IMR-90 (cell line): ENCODE measurements at regions not wholly inside any gene's neighbourhood (a gene's known extent, or its start where the extent isn't known, plus 50 kb on each side); places are given as distances from the start of the nearest gene placed in this dataset.

Experiments
- ATAC-seq: fragments of 200-7000 bp; cut with Tn5 transposase; 2 replicates; pipeline ENCODE4 v1.9.1; 2020; ENCODE audit warnings: low read depth, mild to moderate bottlenecking, moderate library complexity
- BruUV-seq: library from RNA; stranded (reverse); fragments of 400-500 nt; replicated peaks from 2 replicates; lab custom pipeline; 2021; lab: Mats Ljungman, UMichigan
- CTCF ChIA-PET: fragments of 300-600 bp; formaldehyde crosslinking; extraction: SDS; loops from one replicate; lab custom pipeline; 2021; ENCODE audit warnings: antibody characterized with exemption; lab: Yijun Ruan, JAX
- POLR2A ChIA-PET: fragments of 300-600 bp; sonication (Branson Sonifier 250); formaldehyde crosslinking; loops from one replicate; lab custom pipeline; 2022; ENCODE audit warnings: antibody characterized with exemption; ENCODE audit not compliant: unreplicated experiment; lab: Charles Lee
- DNase-seq: peaks from one replicate; pipeline ENCODE4 v3.0.0; 2013
- H2AFZ ChIP-seq: replicated peaks from 2 replicates; pipeline ENCODE3; 2013; ENCODE audit warnings: low read length, mild to moderate bottlenecking; ENCODE audit not compliant: poor library complexity
- H2AK5ac ChIP-seq: 2 replicates; pipeline ENCODE4 v1.6.1; 2013; ENCODE audit warnings: low read depth, low read length, inconsistent platforms
- H2AK9ac ChIP-seq: replicated peaks from 2 replicates; pipeline ENCODE3; 2013; ENCODE audit warnings: mild to moderate bottlenecking, low read depth, low read length, moderate library complexity; ENCODE audit not compliant: poor library complexity
- H2BK120ac ChIP-seq: 2 replicates; pipeline ENCODE4 v1.6.1; 2013; ENCODE audit warnings: low read depth, low read length, inconsistent platforms
- H2BK15ac ChIP-seq: 3 replicates; pipeline ENCODE4 v1.6.1; 2013; ENCODE audit warnings: low read depth, low read length, inconsistent platforms
- H2BK20ac ChIP-seq: 2 replicates; pipeline ENCODE4 v1.6.1; 2013; ENCODE audit warnings: low read depth, mild to moderate bottlenecking, inconsistent platforms, low read length, moderate library complexity
- H2BK5ac ChIP-seq: 2 replicates; pipeline ENCODE4 v1.6.1; 2013; ENCODE audit warnings: mild to moderate bottlenecking, low read depth, low read length, inconsistent platforms; ENCODE audit not compliant: poor library complexity, severe bottlenecking
- H3K14ac ChIP-seq: replicated peaks from 2 replicates; pipeline ENCODE4 v1.6.1; 2013; ENCODE audit warnings: low read depth, low read length, inconsistent platforms
- H3K18ac ChIP-seq: 2 replicates; pipeline ENCODE4 v1.6.1; 2013; ENCODE audit warnings: low read depth, low read length, control low read depth
- H3K23ac ChIP-seq: 2 replicates; pipeline ENCODE4 v1.6.1; 2013; ENCODE audit warnings: low read depth, low read length, inconsistent platforms
- H3K27ac ChIP-seq: 2 replicates; pipeline ENCODE4 v1.5.1; 2013; ENCODE audit warnings: mild to moderate bottlenecking, control low read depth, low read length; ENCODE audit not compliant: insufficient read depth
- H3K27me3 ChIP-seq: 2 replicates; pipeline ENCODE4 v1.6.1; 2013; ENCODE audit warnings: low read length; ENCODE audit not compliant: control insufficient read depth, insufficient read depth
- H3K36me3 ChIP-seq: 2 replicates; pipeline ENCODE4 v1.6.1; 2013; ENCODE audit warnings: low read length, mixed read lengths; ENCODE audit not compliant: control insufficient read depth, insufficient read depth
- H3K4ac ChIP-seq: 2 replicates; pipeline ENCODE4 v1.6.1; 2013; ENCODE audit warnings: low read depth, low read length, inconsistent platforms
- H3K4me1 ChIP-seq: 2 replicates; pipeline ENCODE4 v1.6.1; 2013; ENCODE audit warnings: low read length, mixed read lengths; ENCODE audit not compliant: control insufficient read depth, insufficient read depth
- H3K4me2 ChIP-seq: 2 replicates; pipeline ENCODE4 v1.6.1; 2013; ENCODE audit warnings: low read depth, mild to moderate bottlenecking, control low read depth, low read length, moderate library complexity
- H3K4me3 ChIP-seq: 2 replicates; pipeline ENCODE4 v1.5.1; 2013; ENCODE audit warnings: low read depth, mild to moderate bottlenecking, control low read depth, low read length, moderate library complexity; ENCODE audit not compliant: insufficient read depth
- H3K56ac ChIP-seq: 2 replicates; pipeline ENCODE4 v1.6.1; 2013; ENCODE audit warnings: low read length, inconsistent platforms; ENCODE audit not compliant: insufficient read depth; ENCODE audit errors: extremely low read depth
- H3K79me1 ChIP-seq, 2 experiments: 2 replicates each; pipeline ENCODE4 v1.6.1; 2013; ENCODE audit warnings: low read length in 2 of 2, inconsistent platforms in 1 of 2, low read depth in 1 of 2
- H3K9ac ChIP-seq: 2 replicates; pipeline ENCODE4 v1.6.1; 2013; ENCODE audit warnings: low read depth, low read length, control low read depth
- H3K9me1 ChIP-seq: 2 replicates; pipeline ENCODE4 v1.6.1; 2013; ENCODE audit warnings: low read length, inconsistent platforms; ENCODE audit not compliant: insufficient read depth
- H3K9me3 ChIP-seq: 2 replicates; pipeline ENCODE4 v1.6.1; 2013; ENCODE audit warnings: low read length; ENCODE audit not compliant: control insufficient read depth, insufficient read depth
- H4K20me1 ChIP-seq: 2 replicates; pipeline ENCODE4 v1.6.1; 2013; ENCODE audit warnings: low read length, inconsistent platforms; ENCODE audit not compliant: insufficient read depth
- H4K5ac ChIP-seq: 2 replicates; pipeline ENCODE4 v1.6.1; 2013; ENCODE audit warnings: mild to moderate bottlenecking, low read depth, low read length, control low read depth
- H4K8ac ChIP-seq, 2 experiments: 2 replicates each; pipeline ENCODE4 v1.6.1; 2013; ENCODE audit warnings: low read depth in 2 of 2, low read length in 2 of 2, control low read depth in 1 of 2, inconsistent platforms in 1 of 2
- H4K91ac ChIP-seq: 2 replicates; pipeline ENCODE4 v1.6.1; 2013; ENCODE audit warnings: low read depth, low read length, inconsistent platforms; ENCODE audit not compliant: insufficient read depth
- CEBPB ChIP-seq: IDR thresholded peaks from 2 replicates; pipeline ENCODE4 v1.6.1; 2012; ENCODE audit warnings: low read depth, low read length, improper control_type of control experiment
- CHD1 ChIP-seq: IDR thresholded peaks from 2 replicates; pipeline ENCODE4 v1.6.1; 2012; ENCODE audit warnings: low read depth, low read length, improper control_type of control experiment
- ELK1 ChIP-seq: fragments of 150-350 bp; IDR thresholded peaks from 2 replicates; pipeline ENCODE4 v1.6.1; 2016; ENCODE audit warnings: low read depth, mild to moderate bottlenecking, low read length, moderate library complexity, borderline replicate concordance
- MAFK ChIP-seq: IDR thresholded peaks from 2 replicates; pipeline ENCODE4 v1.6.1; 2012; ENCODE audit warnings: low read depth, low read length, improper control_type of control experiment
- MAZ ChIP-seq: IDR thresholded peaks from 2 replicates; pipeline ENCODE4 v1.6.1; 2012; ENCODE audit warnings: low read depth, mild to moderate bottlenecking, low read length, improper control_type of control experiment, moderate library complexity, borderline replicate concordance
- NFE2L2 ChIP-seq: fragments of 150-350 bp; IDR thresholded peaks from 2 replicates; pipeline ENCODE4 v1.6.1; 2016; ENCODE audit warnings: low read depth, mild to moderate bottlenecking, low read length
- SMC3 ChIP-seq: fragments of 150-350 bp; IDR thresholded peaks from 2 replicates; pipeline ENCODE4 v1.6.1; 2016; ENCODE audit warnings: low read depth, mild to moderate bottlenecking, antibody characterized with exemption, low read length, moderate library complexity
- WGBS, 2 experiments: methylation state at CpG; one replicate each; pipeline versions ENCODE4 v1.1.5 to v1.1.7; 2013; ENCODE audit warnings: missing lambda C conversion rate in 2 of 2; ENCODE audit not compliant: insufficient read length in 1 of 2; ENCODE audit errors: extremely low coverage in 2 of 2; 5-methylcytosine and 5-hydroxymethylcytosine counted together
- dilution Hi-C: fragments of 300-500 bp; cut with HindIII; formaldehyde crosslinking; loops from one replicate; pipeline ENCODE4 v1.14.3; 2018; ENCODE audit warnings: low sequenced_read_pairs; ENCODE audit not compliant: unreplicated experiment
- in situ Hi-C: fragments of 300-500 bp; cut with MboI; formaldehyde crosslinking; loops from 3 replicates; pipeline ENCODE4 v1.14.3; 2019; ENCODE audit warnings: low sequenced_read_pairs, inconsistent platforms, mixed read lengths
- intact Hi-C: fragments of 100-400 bp; cut with micrococcal nuclease; formaldehyde crosslinking; loops from 2 replicates; pipeline ENCODE4 v1.10.0; 2022

DNA sequence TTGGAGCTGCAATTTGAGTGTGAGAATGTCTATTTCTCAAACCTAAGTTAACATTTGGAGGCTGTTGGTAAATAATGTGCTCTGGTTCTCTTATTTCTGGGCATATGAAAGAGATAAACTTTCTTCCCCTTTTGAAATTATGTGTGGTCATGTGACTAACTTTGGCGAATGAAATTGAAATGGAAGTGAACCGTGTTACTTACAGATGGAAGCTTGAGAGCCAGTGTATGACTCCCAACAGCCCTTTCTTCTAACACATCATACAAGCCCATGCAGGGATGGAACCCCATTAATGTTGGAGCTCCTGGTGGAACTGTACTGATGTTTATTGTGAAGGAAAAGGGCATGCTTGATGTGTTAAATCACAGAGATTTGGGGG, 725.8 kb downstream of the TSN start:
- no peak for TF ChIP-seq NFE2L2
- no peak for TF ChIP-seq MAZ
- no peak for TF ChIP-seq MAFK
- no peak for TF ChIP-seq CEBPB
- TF ChIP-seq CHD1: no peak
- TF ChIP-seq ELK1: no peak
- TF ChIP-seq SMC3: no peak
- H3K18ac ChIP-seq: no peak overlapping the region
- H3K9me1 ChIP-seq: no peaks in the 10 kb centered on the region
- H3K79me1 ChIP-seq: no peaks in the 10 kb centered on the region
- H3K27ac ChIP-seq: no peak overlapping the region
- H3K4ac ChIP-seq: no peak overlapping the region
- H3K9me3 ChIP-seq: 0 out of 2 replicates have a peak, but pooled peaks cover 3% of the 10 kb centered on the region
- H2BK15ac ChIP-seq: no peak overlapping the region
- no peak overlapping the region for H3K56ac ChIP-seq
- DNase-seq (no peak), ATAC-seq (no peak)
- POLR2A ChIA-PET: no interaction called here
- BruUV-seq: no TSS peak
- H2AFZ ChIP-seq: no peak overlapping the region
- H2AK5ac ChIP-seq: no peak overlapping the region
- H2BK5ac ChIP-seq: no peak overlapping the region
- H4K91ac ChIP-seq: no peak overlapping the region
- H4K5ac ChIP-seq: no peak overlapping the region
- no peak overlapping the region for H2AK9ac ChIP-seq
- H3K9ac ChIP-seq: no peak overlapping the region
- in situ Hi-C loops: no loop called here
- dilution Hi-C loops: no loop called here
- intact Hi-C loops: no loop called here
- no peak overlapping the region for H3K4me2 ChIP-seq
- H4K8ac ChIP-seq: no peak overlapping the region
- no peaks in the 10 kb centered on the region for H4K20me1 ChIP-seq
- H3K27me3 ChIP-seq: no peaks in the 10 kb centered on the region
- CTCF ChIA-PET: no interaction called here
- no peak overlapping the region for H3K23ac ChIP-seq
- WGBS, 2 experiments: no CpG with 5 or more reads among the region's 2 CpGs
- no peaks in the 10 kb centered on the region for H3K4me1 ChIP-seq
- H2BK120ac ChIP-seq: no peak overlapping the region
- H3K4me3 ChIP-seq: no peak overlapping the region
- H3K14ac ChIP-seq: no peak overlapping the region
- H3K36me3 ChIP-seq: no peaks in the 10 kb centered on the region
- H2BK20ac ChIP-seq: no peak overlapping the region
